Osteocyte (in vitro differentiated cells): ENCODE measurements at regions not wholly inside any gene's neighbourhood (a gene's known extent, or its start where the extent isn't known, plus 50 kb on each side); places are given as distances from the start of the nearest gene placed in this dataset.
A peak's percentile ranks its signal among the peaks of the same experiment; 100 is the strongest.

ENCODE experiments used
- DNase-seq: peaks from one replicate; pipeline ENCODE4 v3.0.0; 2021; ENCODE audit warnings: mixed read lengths; ENCODE audit not compliant: unreplicated experiment; ENCODE audit errors: extremely low spot score
- H3K27ac Mint-ChIP-seq: one replicate; pipeline ENCODE4 v1.8.0; 2021; ENCODE audit warnings: mild to moderate bottlenecking, mixed read lengths; ENCODE audit not compliant: unreplicated experiment
- H3K27me3 Mint-ChIP-seq: one replicate; pipeline ENCODE4 v1.8.0; 2021; ENCODE audit warnings: mixed read lengths; ENCODE audit not compliant: unreplicated experiment
- H3K36me3 Mint-ChIP-seq: one replicate; pipeline ENCODE4 v1.8.0; 2021; ENCODE audit warnings: mixed read lengths; ENCODE audit not compliant: unreplicated experiment
- H3K4me1 Mint-ChIP-seq: one replicate; pipeline ENCODE4 v1.8.0; 2021; ENCODE audit warnings: mixed read lengths; ENCODE audit not compliant: unreplicated experiment
- H3K4me3 Mint-ChIP-seq: one replicate; pipeline ENCODE4 v1.8.0; 2021; ENCODE audit warnings: mild to moderate bottlenecking, moderate library complexity, mixed read lengths; ENCODE audit not compliant: unreplicated experiment
- H3K9me3 Mint-ChIP-seq: one replicate; pipeline ENCODE4 v1.8.0; 2021; ENCODE audit warnings: mixed read lengths; ENCODE audit not compliant: unreplicated experiment
- CTCF ChIP-seq: fragments of 200-600 bp; sonication (generic); IDR thresholded peaks from 2 replicates; pipeline ENCODE4 v1.5.0; 2021; ENCODE audit warnings: antibody characterized with exemption, mild to moderate bottlenecking, moderate library complexity

GRCh38 chr2:128774320-128775216, 455.9 kb upstream of the HS6ST1 start:
- Mint-ChIP-seq H3K4me1 (no peaks in the 10 kb centered on the region), H3K4me3 (no peak overlapping the region), H3K27me3 (peaks cover 49% of the 10 kb centered on the region), H3K9me3 (peaks cover 4% of the 10 kb centered on the region), H3K36me3 (no peaks in the 10 kb centered on the region), H3K27ac (no peak overlapping the region)
- TF ChIP-seq CTCF, result no peak
- DNase-seq, result peak; percentile 79

- DNase-seq, result no peak
- Mint-ChIP-seq H3K4me3 (no peak overlapping the region), H3K27me3 (peaks cover 43% of the 10 kb centered on the region), H3K27ac (no peak overlapping the region), H3K9me3 (peaks cover 4% of the 10 kb centered on the region), H3K4me1 (no peaks in the 10 kb centered on the region), H3K36me3 (no peaks in the 10 kb centered on the region)
- no peak for TF ChIP-seq CTCF
Measured at GRCh38 chr2:128775217-128775913, 456.7 kb upstream of the HS6ST1 start.

- Mint-ChIP-seq H3K36me3 (no peaks in the 10 kb centered on the region), H3K9me3 (peaks cover 4% of the 10 kb centered on the region), H3K27me3 (peaks cover 45% of the 10 kb centered on the region), H3K4me3 (no peak overlapping the region), H3K27ac (no peak overlapping the region), H3K4me1 (no peaks in the 10 kb centered on the region)
- no peak for TF ChIP-seq CTCF
- DNase-seq, result peak; percentile 75
Measured at GRCh38 chr2:128775914-128776285, 457.2 kb upstream of the HS6ST1 start.

GRCh38 chr2:128776461-128777195, 458.0 kb upstream of the HS6ST1 start:
- peaks cover 4% of the 10 kb centered on the region for H3K9me3 Mint-ChIP-seq
- TF ChIP-seq CTCF, result no peak
- no peaks in the 10 kb centered on the region for H3K36me3 Mint-ChIP-seq
- no peaks in the 10 kb centered on the region for H3K4me1 Mint-ChIP-seq
- no peak overlapping the region for H3K4me3 Mint-ChIP-seq
- H3K27me3 Mint-ChIP-seq, result peaks cover 45% of the 10 kb centered on the region
- H3K27ac Mint-ChIP-seq, result no peak overlapping the region
- peak; percentile 71 for DNase-seq
